ENCODE measurements at regions not wholly inside any gene's neighbourhood (a gene's known extent, or its start where the extent isn't known, plus 50 kb on each side); places are given as distances from the start of the nearest gene placed in this dataset.

DNA sequence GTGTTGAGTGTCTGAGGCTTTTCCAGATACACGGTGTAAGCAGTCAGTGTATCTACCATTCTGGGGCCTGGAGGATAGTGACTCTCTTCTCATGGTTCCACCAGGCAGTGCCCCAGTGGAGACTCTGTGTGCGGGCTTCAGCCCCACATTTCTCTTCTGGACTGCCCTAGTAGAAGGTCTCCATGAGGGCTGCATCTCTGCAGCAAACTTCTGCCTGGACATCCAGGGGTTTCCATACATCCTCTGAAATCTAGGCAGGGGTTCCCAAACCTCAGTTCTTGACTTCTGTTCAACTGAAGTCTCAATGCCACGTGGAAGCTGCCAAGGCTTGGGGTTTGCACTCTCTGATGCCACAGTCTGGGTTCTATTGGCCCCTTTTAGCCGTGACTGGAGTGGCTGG, 256.6 kb upstream of the ITGA1 start:
- H3K4me3 ChIP-seq (ENCODE audit: low read length), result no peak overlapping the region
- no peaks in the 10 kb centered on the region for H3K9me2 ChIP-seq (replicated peaks; ENCODE audit: control insufficient read depth, low read length)
- H3K4me2 ChIP-seq (ENCODE audit: low read length), result no peak overlapping the region
- no peaks in the 10 kb centered on the region for H3K27me3 ChIP-seq (ENCODE audit: control insufficient read depth, low read length)
- H3F3A ChIP-seq (ENCODE audit: control insufficient read depth, insufficient read depth), result no peaks in the 10 kb centered on the region
- TF ChIP-seq CTCF (IDR thresholded peaks at IDR 0.05; ENCODE audit: low read depth, low read length, poor library complexity, severe bottlenecking) (no peak), EZH2phosphoT487 (IDR thresholded peaks at IDR 0.05; ENCODE audit: borderline replicate concordance, low read length) (no peak)
- H3K36me3 ChIP-seq (ENCODE audit: control insufficient read depth, low read length), result no peaks in the 10 kb centered on the region
- no peak overlapping the region for H3K27ac ChIP-seq (ENCODE audit: low read depth, low read length)
- no peaks in the 10 kb centered on the region for H3K79me2 ChIP-seq (ENCODE audit: control insufficient read depth, low read length)
- no peaks in the 10 kb centered on the region for H3K4me1 ChIP-seq (ENCODE audit: control insufficient read depth, low read length)
- H4K20me1 ChIP-seq (ENCODE audit: control insufficient read depth, insufficient read depth, low read depth, low read length), result no peaks in the 10 kb centered on the region
- peaks cover 8% of the 10 kb centered on the region for H3K9me3 ChIP-seq (ENCODE audit: control insufficient read depth, insufficient read depth, low read length)

- Histone ChIP-seq H3K4me3 (ENCODE audit: low read length) (no peak overlapping the region), H3K9me3 (ENCODE audit: control insufficient read depth, insufficient read depth, low read length) (no peaks in the 10 kb centered on the region), H3F3A (ENCODE audit: control insufficient read depth, insufficient read depth) (no peaks in the 10 kb centered on the region), H3K79me2 (ENCODE audit: control insufficient read depth, low read length) (no peaks in the 10 kb centered on the region), H3K4me2 (ENCODE audit: low read length) (no peak overlapping the region), H3K4me1 (ENCODE audit: control insufficient read depth, low read length) (no peaks in the 10 kb centered on the region), H3K27ac (ENCODE audit: low read depth, low read length) (no peak overlapping the region), H3K36me3 (ENCODE audit: control insufficient read depth, low read length) (no peaks in the 10 kb centered on the region), H3K27me3 (ENCODE audit: control insufficient read depth, low read length) (no peaks in the 10 kb centered on the region), H3K9me2 (replicated peaks; ENCODE audit: control insufficient read depth, low read length) (no peaks in the 10 kb centered on the region), H4K20me1 (ENCODE audit: control insufficient read depth, insufficient read depth, low read depth, low read length) (no peaks in the 10 kb centered on the region)
- TF ChIP-seq CTCF (IDR thresholded peaks at IDR 0.05; ENCODE audit: low read depth, low read length, poor library complexity, severe bottlenecking), result no peak
- no peak for TF ChIP-seq EZH2phosphoT487 (IDR thresholded peaks at IDR 0.05; ENCODE audit: borderline replicate concordance, low read length)
Observed at GRCh38 chr5:52543594-52543993, 244.1 kb upstream of the ITGA1 start.

- Histone ChIP-seq H3K4me3 (ENCODE audit: low read length) (no peak overlapping the region), H3K36me3 (ENCODE audit: control insufficient read depth, low read length) (no peaks in the 10 kb centered on the region), H3K4me1 (ENCODE audit: control insufficient read depth, low read length) (no peaks in the 10 kb centered on the region), H3K4me2 (ENCODE audit: low read length) (no peak overlapping the region), H3K27me3 (ENCODE audit: control insufficient read depth, low read length) (no peaks in the 10 kb centered on the region), H3F3A (ENCODE audit: control insufficient read depth, insufficient read depth) (no peaks in the 10 kb centered on the region), H3K9me2 (replicated peaks; ENCODE audit: control insufficient read depth, low read length) (no peaks in the 10 kb centered on the region), H4K20me1 (ENCODE audit: control insufficient read depth, insufficient read depth, low read depth, low read length) (no peaks in the 10 kb centered on the region), H3K79me2 (ENCODE audit: control insufficient read depth, low read length) (no peaks in the 10 kb centered on the region), H3K9me3 (ENCODE audit: control insufficient read depth, insufficient read depth, low read length) (no peaks in the 10 kb centered on the region), H3K27ac (ENCODE audit: low read depth, low read length) (no peak overlapping the region)
- no peak for TF ChIP-seq CTCF (IDR thresholded peaks at IDR 0.05; ENCODE audit: low read depth, low read length, poor library complexity, severe bottlenecking)
- TF ChIP-seq EZH2phosphoT487 (IDR thresholded peaks at IDR 0.05; ENCODE audit: borderline replicate concordance, low read length), result no peak
Observed at GRCh38 chr5:52544738-52545137, 243.0 kb upstream of the ITGA1 start.

DNA sequence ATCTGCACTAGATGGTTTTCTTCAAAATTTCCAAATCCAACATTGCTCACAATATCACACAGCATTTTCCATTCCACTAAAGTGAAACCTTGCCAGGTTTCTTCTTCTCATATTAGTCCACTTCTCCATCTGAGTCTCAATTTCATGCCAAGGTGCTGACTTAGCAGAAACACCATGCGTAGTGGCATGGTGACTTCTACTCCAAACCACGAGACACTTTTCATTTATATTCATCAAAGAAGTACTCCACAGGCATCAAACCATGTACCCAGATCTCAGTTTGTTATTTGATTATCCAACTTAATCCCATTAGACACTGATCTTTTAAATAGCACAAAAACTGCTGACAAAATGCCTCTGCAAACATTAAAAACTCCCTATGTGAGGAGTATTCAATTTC, 233.4 kb upstream of the ITGA1 start:
- no peaks in the 10 kb centered on the region for H4K20me1 ChIP-seq (ENCODE audit: control insufficient read depth, insufficient read depth, low read depth, low read length)
- no peak overlapping the region for H3K4me3 ChIP-seq (ENCODE audit: low read length)
- no peaks in the 10 kb centered on the region for H3F3A ChIP-seq (ENCODE audit: control insufficient read depth, insufficient read depth)
- H3K79me2 ChIP-seq (ENCODE audit: control insufficient read depth, low read length), result no peaks in the 10 kb centered on the region
- H3K4me2 ChIP-seq (ENCODE audit: low read length), result no peak overlapping the region
- H3K36me3 ChIP-seq (ENCODE audit: control insufficient read depth, low read length), result no peaks in the 10 kb centered on the region
- no peaks in the 10 kb centered on the region for H3K9me3 ChIP-seq (ENCODE audit: control insufficient read depth, insufficient read depth, low read length)
- H3K27me3 ChIP-seq (ENCODE audit: control insufficient read depth, low read length), result no peaks in the 10 kb centered on the region
- H3K27ac ChIP-seq (ENCODE audit: low read depth, low read length), result no peak overlapping the region
- H3K9me2 ChIP-seq (replicated peaks; ENCODE audit: control insufficient read depth, low read length), result no peaks in the 10 kb centered on the region
- no peaks in the 10 kb centered on the region for H3K4me1 ChIP-seq (ENCODE audit: control insufficient read depth, low read length)
- TF ChIP-seq EZH2phosphoT487 (IDR thresholded peaks at IDR 0.05; ENCODE audit: borderline replicate concordance, low read length) (no peak), CTCF (IDR thresholded peaks at IDR 0.05; ENCODE audit: low read depth, low read length, poor library complexity, severe bottlenecking) (no peak)

Measured in DOHH2 (cell line).